ENCODE measurements at regions not wholly inside any gene's neighbourhood (a gene's known extent, or its start where the extent isn't known, plus 50 kb on each side); places are given as distances from the start of the nearest gene placed in this dataset.

GRCh38 chr2:223113161-223113560 is 61.2 kb downstream of the KCNE4 start:
- ChIA-PET POLR2A (no interaction called here), CTCF (no interaction called here)
- Histone ChIP-seq H3K4me1 (no peaks in the 10 kb centered on the region), H3K36me3 (ENCODE audit: control insufficient read depth, insufficient read depth, low read length) (no peaks in the 10 kb centered on the region), H3K4me3 (ENCODE audit: low read depth, low read length) (no peak overlapping the region), H3K27me3 (replicated peaks; ENCODE audit: control insufficient read depth, insufficient read depth, low read length) (no peaks in the 10 kb centered on the region; the same call in 1 of the 2 replicates), H3K9me3 (no peaks in the 10 kb centered on the region)
- Mint-ChIP-seq H3K4me1 (ENCODE audit: low read depth, unreplicated experiment) (no peaks in the 10 kb centered on the region), H3K4me3 (ENCODE audit: unreplicated experiment) (no peak overlapping the region), H3K9me3 (ENCODE audit: unreplicated experiment) (no peaks in the 10 kb centered on the region), H3K27ac (ENCODE audit: unreplicated experiment) (no peak overlapping the region), H3K36me3 (ENCODE audit: insufficient read depth, unreplicated experiment) (no peaks in the 10 kb centered on the region), H3K27me3 (ENCODE audit: insufficient read depth, unreplicated experiment) (peaks cover 24% of the 10 kb centered on the region)
- no peak for DNase-seq
- intact Hi-C loops (cut with micrococcal nuclease; ENCODE audit: unreplicated experiment), result no loop called here
- BruUV-seq (replicated peaks), result no TSS peak
- TF ChIP-seq CTCF (IDR thresholded peaks at IDR 0.05; ENCODE audit: insufficient read depth in 1 of 2, low read depth in 1 of 2, low read length in 1 of 2, severe bottlenecking in 1 of 2, unreplicated experiment in 1 of 2), result no peak

GRCh38 chr2:223114170-223114569 is 62.2 kb downstream of the KCNE4 start:
- CTCF ChIA-PET, result no interaction called here
- Histone ChIP-seq H3K36me3 (ENCODE audit: control insufficient read depth, insufficient read depth, low read length) (no peaks in the 10 kb centered on the region), H3K27me3 (replicated peaks; ENCODE audit: control insufficient read depth, insufficient read depth, low read length) (no peaks in the 10 kb centered on the region; the same call in 1 of the 2 replicates), H3K4me1 (no peaks in the 10 kb centered on the region), H3K9me3 (no peaks in the 10 kb centered on the region), H3K4me3 (ENCODE audit: low read depth, low read length) (no peak overlapping the region)
- Mint-ChIP-seq H3K4me3 (ENCODE audit: unreplicated experiment) (no peak overlapping the region), H3K27ac (ENCODE audit: unreplicated experiment) (no peak overlapping the region), H3K9me3 (ENCODE audit: unreplicated experiment) (no peaks in the 10 kb centered on the region), H3K36me3 (ENCODE audit: insufficient read depth, unreplicated experiment) (no peaks in the 10 kb centered on the region), H3K27me3 (ENCODE audit: insufficient read depth, unreplicated experiment) (peaks cover 20% of the 10 kb centered on the region), H3K4me1 (ENCODE audit: low read depth, unreplicated experiment) (no peaks in the 10 kb centered on the region)
- DNase-seq, result no peak
- intact Hi-C loops (cut with micrococcal nuclease; ENCODE audit: unreplicated experiment), result no loop called here
- BruUV-seq (replicated peaks), result no TSS peak
- POLR2A ChIA-PET, result no interaction called here
- no peak for TF ChIP-seq CTCF (IDR thresholded peaks at IDR 0.05; ENCODE audit: insufficient read depth in 1 of 2, low read depth in 1 of 2, low read length in 1 of 2, severe bottlenecking in 1 of 2, unreplicated experiment in 1 of 2)

GRCh38 chr2:223114917-223115316 is 62.9 kb downstream of the KCNE4 start:
- CTCF ChIA-PET, result no interaction called here
- BruUV-seq (replicated peaks), result no TSS peak

More at GRCh38 chr2:223114917-223115316, 62.9 kb downstream of the KCNE4 start:
- H3K9me3 Mint-ChIP-seq (ENCODE audit: unreplicated experiment), result no peaks in the 10 kb centered on the region
- no peaks in the 10 kb centered on the region for H3K9me3 ChIP-seq
- no peak for TF ChIP-seq CTCF (IDR thresholded peaks at IDR 0.05; ENCODE audit: insufficient read depth in 1 of 2, low read depth in 1 of 2, low read length in 1 of 2, severe bottlenecking in 1 of 2, unreplicated experiment in 1 of 2)
- H3K36me3 Mint-ChIP-seq (ENCODE audit: insufficient read depth, unreplicated experiment), result no peaks in the 10 kb centered on the region
- intact Hi-C loops (cut with micrococcal nuclease; ENCODE audit: unreplicated experiment), result no loop called here
- no peaks in the 10 kb centered on the region for H3K4me1 ChIP-seq
- peaks cover 17% of the 10 kb centered on the region for H3K27me3 Mint-ChIP-seq (ENCODE audit: insufficient read depth, unreplicated experiment)
- no peak overlapping the region for H3K27ac Mint-ChIP-seq (ENCODE audit: unreplicated experiment)
- no peak overlapping the region for H3K4me3 ChIP-seq (ENCODE audit: low read depth, low read length)
- POLR2A ChIA-PET, result no interaction called here
- H3K36me3 ChIP-seq (ENCODE audit: control insufficient read depth, insufficient read depth, low read length), result no peaks in the 10 kb centered on the region
- no peaks in the 10 kb centered on the region; the same call in 1 of the 2 replicates for H3K27me3 ChIP-seq (replicated peaks; ENCODE audit: control insufficient read depth, insufficient read depth, low read length)
- no peak for DNase-seq
- H3K4me1 Mint-ChIP-seq (ENCODE audit: low read depth, unreplicated experiment), result no peaks in the 10 kb centered on the region
- no peak overlapping the region for H3K4me3 Mint-ChIP-seq (ENCODE audit: unreplicated experiment)

Data from Caco-2 (cell line).